Upper lobe of left lung (tissue), 6 donors: ENCODE measurements at regions not wholly inside any gene's neighbourhood (a gene's known extent, or its start where the extent isn't known, plus 50 kb on each side); places are given as distances from the start of the nearest gene placed in this dataset.

Source experiments
- ATAC-seq, 2 donors: fragments of 200-7000 bp; cut with Tn5 transposase; one replicate each; pipeline ENCODE4 v1.9.1; 2022; ENCODE audit warnings: mild to moderate bottlenecking in 2 of 2, moderate library complexity in 2 of 2; ENCODE audit not compliant: low FRiP score in 2 of 2
- DNase-seq, 2 donors: peaks; one replicate each; pipeline ENCODE4 v3.0.0-alpha.2; 2019 to 2020
- H3K27ac ChIP-seq, 4 donors: fragments of 200-600 bp; sonication (generic); one replicate each; pipeline ENCODE4 v1.5.1; 2016 to 2019
- H3K27me3 ChIP-seq, 4 donors: fragments of 200-600 bp; sonication (generic); one replicate each; pipeline ENCODE4 v1.5.1; 2017 to 2019
- H3K36me3 ChIP-seq, 4 donors: fragments of 200-600 bp; sonication (generic); one replicate each; pipeline ENCODE4 v1.5.1; 2016 to 2019
- H3K4me1 ChIP-seq, 4 donors: fragments of 200-600 bp; sonication (generic); one replicate each; pipeline ENCODE4 v1.5.1; 2018 to 2019
- H3K4me3 ChIP-seq, 4 donors: fragments of 200-600 bp; sonication (generic); one replicate each; pipeline ENCODE4 v1.5.1; 2017 to 2019; ENCODE audit warnings: mild to moderate bottlenecking in 2 of 4, moderate library complexity in 1 of 4
- H3K9me3 ChIP-seq, 4 donors: fragments of 200-600 bp; sonication (generic); one replicate each; pipeline ENCODE4 v1.5.1; 2018 to 2019
- EP300 ChIP-seq, 4 donors: sonication (generic); formaldehyde crosslinking; IDR thresholded peaks; one replicate each; pipeline ENCODE4 v1.5.1; 2017; ENCODE audit warnings: antibody characterized with exemption in 4 of 4, control low read depth in 2 of 4
- POLR2A ChIP-seq, 4 donors: fragments of 450-650 bp; IDR thresholded peaks; one replicate each; pipeline ENCODE4 v1.5.1; 2016 to 2017; ENCODE audit warnings: antibody characterized with exemption in 4 of 4, mild to moderate bottlenecking in 2 of 4
- POLR2AphosphoS5 ChIP-seq, 2 donors: sonication (generic); formaldehyde crosslinking; IDR thresholded peaks; one replicate each; pipeline ENCODE4 v1.5.1; 2017; ENCODE audit warnings: antibody characterized with exemption in 2 of 2
- WGBS, 2 donors: methylation state at CpG; one replicate each; pipeline ENCODE4 v1.1.5; 2017 to 2018; 5-methylcytosine and 5-hydroxymethylcytosine counted together
- TF ChIP-seq, protein P1 (sequence below), 6 experiments: fragments of 450-650 bp in 4 of 6; fragments of 200-600 bp in 2 of 6; sonication (generic) in 2 of 6; IDR thresholded peaks; one replicate each; pipeline ENCODE4 v1.5.1; 2016 to 2019; ENCODE audit warnings: antibody characterized with exemption in 6 of 6
- donor health status: DM: no; HTN: no; CAD: no; lungs with moderate emphysema.
- donor health status: DM: no; HTN: yes; CAD: no; lungs with severe emphysema.

GRCh38 chr5:174980952-174981351 is 256.6 kb downstream of the MSX2 start:
- ATAC-seq = no peak
- no peak overlapping the region for H3K27ac ChIP-seq

DNA sequence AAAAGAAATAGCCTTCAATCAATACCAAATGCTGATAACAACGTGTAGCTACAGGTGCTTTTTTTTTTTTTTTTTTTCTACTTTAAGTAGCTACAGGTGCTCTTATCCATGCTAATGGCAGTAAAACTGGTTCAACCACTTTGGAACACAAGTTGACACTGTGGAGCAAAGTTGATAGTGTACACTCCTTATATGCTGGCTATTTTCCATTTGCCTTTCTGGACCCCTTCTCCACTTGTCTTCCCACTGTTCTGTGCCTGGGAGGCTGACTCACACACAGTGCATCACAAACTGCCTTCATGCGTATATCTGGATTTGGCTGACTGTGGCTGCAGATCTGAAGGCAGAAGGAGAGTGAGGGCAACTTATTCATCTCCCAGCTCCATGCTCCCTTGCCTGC is 247.9 kb downstream of the MSX2 start:
- Histone ChIP-seq H3K27me3 (no peaks in the 10 kb centered on the region), H3K4me3 (no peak overlapping the region), H3K9me3 (no peaks in the 10 kb centered on the region), H3K36me3 (no peaks in the 10 kb centered on the region), H3K27ac (no peak overlapping the region), H3K4me1 (peaks cover 0 to 4% (median 0%) of the 10 kb centered on the region in 4 donors)
- 42 to 55% methylated on average over 2 of the region's 2 CpGs for WGBS, 2 donors
- TF ChIP-seq, protein P1, sequence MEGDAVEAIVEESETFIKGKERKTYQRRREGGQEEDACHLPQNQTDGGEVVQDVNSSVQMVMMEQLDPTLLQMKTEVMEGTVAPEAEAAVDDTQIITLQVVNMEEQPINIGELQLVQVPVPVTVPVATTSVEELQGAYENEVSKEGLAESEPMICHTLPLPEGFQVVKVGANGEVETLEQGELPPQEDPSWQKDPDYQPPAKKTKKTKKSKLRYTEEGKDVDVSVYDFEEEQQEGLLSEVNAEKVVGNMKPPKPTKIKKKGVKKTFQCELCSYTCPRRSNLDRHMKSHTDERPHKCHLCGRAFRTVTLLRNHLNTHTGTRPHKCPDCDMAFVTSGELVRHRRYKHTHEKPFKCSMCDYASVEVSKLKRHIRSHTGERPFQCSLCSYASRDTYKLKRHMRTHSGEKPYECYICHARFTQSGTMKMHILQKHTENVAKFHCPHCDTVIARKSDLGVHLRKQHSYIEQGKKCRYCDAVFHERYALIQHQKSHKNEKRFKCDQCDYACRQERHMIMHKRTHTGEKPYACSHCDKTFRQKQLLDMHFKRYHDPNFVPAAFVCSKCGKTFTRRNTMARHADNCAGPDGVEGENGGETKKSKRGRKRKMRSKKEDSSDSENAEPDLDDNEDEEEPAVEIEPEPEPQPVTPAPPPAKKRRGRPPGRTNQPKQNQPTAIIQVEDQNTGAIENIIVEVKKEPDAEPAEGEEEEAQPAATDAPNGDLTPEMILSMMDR (IDR thresholded peaks at IDR 0.05) = no peak
- TF ChIP-seq POLR2A (IDR thresholded peaks at IDR 0.05) (no peak), EP300 (IDR thresholded peaks at IDR 0.05) (no peak), POLR2AphosphoS5 (IDR thresholded peaks at IDR 0.05) (no peak)
- peak in 1 of 2 donors; percentile 39 for DNase-seq
- ATAC-seq = peak; percentile 32 to 89

More at GRCh38 chr5:174980952-174981351, 256.6 kb downstream of the MSX2 start:
- no peaks in the 10 kb centered on the region for H3K9me3 ChIP-seq
- no peak for DNase-seq
- WGBS, 2 donors = 70 to 83% methylated on average over 1 to 2 of the region's 2 CpGs
- no peaks in the 10 kb centered on the region for H3K27me3 ChIP-seq
- H3K4me3 ChIP-seq = no peak overlapping the region
- no peaks in the 10 kb centered on the region for H3K4me1 ChIP-seq
- TF ChIP-seq, protein P1 (IDR thresholded peaks at IDR 0.05) = no peak
- H3K36me3 ChIP-seq = no peaks in the 10 kb centered on the region

DNA sequence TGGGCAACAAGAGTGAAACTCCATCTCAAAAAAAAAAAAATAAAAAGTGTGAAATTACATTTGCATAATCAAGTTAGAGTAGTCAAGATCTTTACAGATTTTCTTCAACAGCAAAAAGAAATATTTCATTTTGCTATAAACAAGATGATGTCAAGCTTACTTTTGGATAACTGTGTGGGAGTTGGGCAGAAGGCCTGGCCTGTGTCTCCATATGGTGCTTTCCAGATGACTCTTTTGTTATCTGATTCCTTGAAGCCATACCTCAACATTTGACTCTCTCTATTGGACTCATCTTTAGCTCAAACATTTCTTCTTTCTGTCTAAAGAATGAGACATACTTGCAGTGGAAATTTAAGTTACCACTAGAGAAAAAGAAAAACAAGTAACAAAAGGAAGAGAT is 246.8 kb downstream of the MSX2 start:
- DNase-seq = no peak
- ATAC-seq = no peak

GRCh38 chr5:174970502-174970901 is 246.1 kb downstream of the MSX2 start:
- Histone ChIP-seq H3K4me1 (peaks cover 0 to 4% (median 0%) of the 10 kb centered on the region in 4 donors), H3K27me3 (no peaks in the 10 kb centered on the region), H3K4me3 (no peak overlapping the region), H3K36me3 (no peaks in the 10 kb centered on the region), H3K9me3 (peaks cover 6 to 11% (median 8%) of the 10 kb centered on the region in 4 donors), H3K27ac (no peak overlapping the region)
- no peak for TF ChIP-seq POLR2A (IDR thresholded peaks at IDR 0.05)
- no peak for TF ChIP-seq POLR2AphosphoS5 (IDR thresholded peaks at IDR 0.05)
- TF ChIP-seq, protein P1 (IDR thresholded peaks at IDR 0.05) = no peak
- no peak for TF ChIP-seq EP300 (IDR thresholded peaks at IDR 0.05)
- 82 to 90% methylated on average over 4 of the region's 4 CpGs for WGBS, 2 donors
- ATAC-seq (no peak), DNase-seq (no peak)

More for the DNA sequence above, 246.8 kb downstream of the MSX2 start:
- peaks cover 2 to 9% (median 7%) of the 10 kb centered on the region in 4 donors for H3K9me3 ChIP-seq
- H3K27ac ChIP-seq = no peak overlapping the region
- H3K36me3 ChIP-seq = no peaks in the 10 kb centered on the region
- H3K4me1 ChIP-seq = peaks cover 0 to 4% (median 0%) of the 10 kb centered on the region in 4 donors
- no peak overlapping the region for H3K4me3 ChIP-seq
- TF ChIP-seq, protein P1 (IDR thresholded peaks at IDR 0.05) = no peak
- TF ChIP-seq POLR2AphosphoS5 (IDR thresholded peaks at IDR 0.05) = no peak
- TF ChIP-seq POLR2A (IDR thresholded peaks at IDR 0.05) = no peak
- no peak for TF ChIP-seq EP300 (IDR thresholded peaks at IDR 0.05)
- H3K27me3 ChIP-seq = no peaks in the 10 kb centered on the region

- no peak overlapping the region for H3K27ac ChIP-seq
- H3K27me3 ChIP-seq = no peaks in the 10 kb centered on the region
- WGBS, 2 donors = 50 to 65% methylated on average over 6 of the region's 6 CpGs
- no peak overlapping the region for H3K4me3 ChIP-seq
- TF ChIP-seq POLR2AphosphoS5 (IDR thresholded peaks at IDR 0.05) (no peak), POLR2A (IDR thresholded peaks at IDR 0.05) (no peak), EP300 (IDR thresholded peaks at IDR 0.05) (no peak)
- TF ChIP-seq, protein P1 (IDR thresholded peaks at IDR 0.05) = no peak
- DNase-seq = no peak
- no peaks in the 10 kb centered on the region for H3K9me3 ChIP-seq
- no peak for ATAC-seq
- H3K4me1 ChIP-seq = no peaks in the 10 kb centered on the region
- no peaks in the 10 kb centered on the region for H3K36me3 ChIP-seq
Measured at GRCh38 chr5:174953871-174954270, 229.5 kb downstream of the MSX2 start.
